22Rv1 (cell line): ENCODE measurements at regions not wholly inside any gene's neighbourhood (a gene's known extent, or its start where the extent isn't known, plus 50 kb on each side); places are given as distances from the start of the nearest gene placed in this dataset.

Source experiments
- ZFX ChIP-seq: fragments of 450-650 bp; IDR thresholded peaks from 2 replicates; pipeline ENCODE4 v1.6.1; 2017; ENCODE audit warnings: antibody characterized with exemption, borderline replicate concordance
- TF ChIP-seq, protein P1 (sequence below): fragments of 450-650 bp; IDR thresholded peaks from 2 replicates; pipeline ENCODE4 v1.5.1; 2017; ENCODE audit warnings: mild to moderate bottlenecking

DNA sequence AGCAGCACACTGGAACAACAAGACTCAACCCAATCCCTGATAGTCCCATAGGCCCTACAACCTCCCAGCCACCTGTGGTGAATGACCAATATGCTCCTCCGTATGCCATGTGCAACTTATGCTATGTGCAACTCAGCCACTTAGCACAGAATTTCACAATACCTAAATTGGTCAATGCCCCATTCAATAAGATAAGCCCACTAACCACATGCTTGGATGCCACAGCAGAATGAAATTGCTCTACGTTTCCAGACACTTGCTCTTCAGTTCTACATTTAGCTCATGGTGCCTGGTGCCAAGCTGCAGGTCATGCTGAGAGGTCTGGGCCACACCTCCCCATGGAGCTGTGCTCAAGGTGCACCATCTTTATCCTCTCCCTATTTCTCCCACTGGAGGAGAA, 159.8 kb downstream of the EN1 start:
- TF ChIP-seq, protein P1, sequence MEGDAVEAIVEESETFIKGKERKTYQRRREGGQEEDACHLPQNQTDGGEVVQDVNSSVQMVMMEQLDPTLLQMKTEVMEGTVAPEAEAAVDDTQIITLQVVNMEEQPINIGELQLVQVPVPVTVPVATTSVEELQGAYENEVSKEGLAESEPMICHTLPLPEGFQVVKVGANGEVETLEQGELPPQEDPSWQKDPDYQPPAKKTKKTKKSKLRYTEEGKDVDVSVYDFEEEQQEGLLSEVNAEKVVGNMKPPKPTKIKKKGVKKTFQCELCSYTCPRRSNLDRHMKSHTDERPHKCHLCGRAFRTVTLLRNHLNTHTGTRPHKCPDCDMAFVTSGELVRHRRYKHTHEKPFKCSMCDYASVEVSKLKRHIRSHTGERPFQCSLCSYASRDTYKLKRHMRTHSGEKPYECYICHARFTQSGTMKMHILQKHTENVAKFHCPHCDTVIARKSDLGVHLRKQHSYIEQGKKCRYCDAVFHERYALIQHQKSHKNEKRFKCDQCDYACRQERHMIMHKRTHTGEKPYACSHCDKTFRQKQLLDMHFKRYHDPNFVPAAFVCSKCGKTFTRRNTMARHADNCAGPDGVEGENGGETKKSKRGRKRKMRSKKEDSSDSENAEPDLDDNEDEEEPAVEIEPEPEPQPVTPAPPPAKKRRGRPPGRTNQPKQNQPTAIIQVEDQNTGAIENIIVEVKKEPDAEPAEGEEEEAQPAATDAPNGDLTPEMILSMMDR: no peak
- TF ChIP-seq ZFX: no peak
